Ovary (tissue), 3 donors: ENCODE measurements at regions not wholly inside any gene's neighbourhood (a gene's known extent, or its start where the extent isn't known, plus 50 kb on each side); places are given as distances from the start of the nearest gene placed in this dataset.

ENCODE experiments used
- EP300 ChIP-seq: sonication (generic); formaldehyde crosslinking; IDR thresholded peaks from one replicate; pipeline ENCODE4 v1.6.1; 2017; ENCODE audit warnings: antibody characterized with exemption
- POLR2A ChIP-seq: fragments of 450-650 bp; IDR thresholded peaks from one replicate; pipeline ENCODE4 v1.6.1; 2017; ENCODE audit warnings: antibody characterized with exemption, mild to moderate bottlenecking, moderate library complexity
- TF ChIP-seq, protein P1 (sequence below), 3 donors: fragments of 450-650 bp in 2 of 3; fragments of 200-600 bp in 1 of 3; IDR thresholded peaks; one replicate each; pipeline versions ENCODE4 v1.5.1 to v1.8.0; 2016 to 2022; ENCODE audit warnings: antibody characterized with exemption in 3 of 3, mild to moderate bottlenecking in 1 of 3
- donor health status: DM: no; HTN: no; CAD: no.

DNA sequence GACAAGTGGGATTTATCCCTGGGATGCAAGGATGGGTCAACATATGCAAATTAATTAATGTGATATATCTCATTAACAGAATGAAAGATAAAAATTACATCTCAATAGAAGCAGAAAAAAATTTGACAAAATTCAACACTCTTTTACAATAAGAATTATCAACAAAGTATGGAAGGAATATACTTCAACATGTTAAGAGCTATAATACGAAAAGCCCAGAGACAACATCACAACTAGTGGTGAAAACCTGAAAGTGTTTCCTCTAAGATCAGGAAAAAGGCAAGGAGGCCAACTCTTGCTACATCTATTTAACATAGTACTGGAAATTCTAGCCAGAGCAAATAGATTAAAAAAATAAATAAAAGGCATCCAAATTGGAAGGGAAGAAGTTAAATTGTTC lies 970.0 kb upstream of the POT1 start:
- TF ChIP-seq, protein P1, sequence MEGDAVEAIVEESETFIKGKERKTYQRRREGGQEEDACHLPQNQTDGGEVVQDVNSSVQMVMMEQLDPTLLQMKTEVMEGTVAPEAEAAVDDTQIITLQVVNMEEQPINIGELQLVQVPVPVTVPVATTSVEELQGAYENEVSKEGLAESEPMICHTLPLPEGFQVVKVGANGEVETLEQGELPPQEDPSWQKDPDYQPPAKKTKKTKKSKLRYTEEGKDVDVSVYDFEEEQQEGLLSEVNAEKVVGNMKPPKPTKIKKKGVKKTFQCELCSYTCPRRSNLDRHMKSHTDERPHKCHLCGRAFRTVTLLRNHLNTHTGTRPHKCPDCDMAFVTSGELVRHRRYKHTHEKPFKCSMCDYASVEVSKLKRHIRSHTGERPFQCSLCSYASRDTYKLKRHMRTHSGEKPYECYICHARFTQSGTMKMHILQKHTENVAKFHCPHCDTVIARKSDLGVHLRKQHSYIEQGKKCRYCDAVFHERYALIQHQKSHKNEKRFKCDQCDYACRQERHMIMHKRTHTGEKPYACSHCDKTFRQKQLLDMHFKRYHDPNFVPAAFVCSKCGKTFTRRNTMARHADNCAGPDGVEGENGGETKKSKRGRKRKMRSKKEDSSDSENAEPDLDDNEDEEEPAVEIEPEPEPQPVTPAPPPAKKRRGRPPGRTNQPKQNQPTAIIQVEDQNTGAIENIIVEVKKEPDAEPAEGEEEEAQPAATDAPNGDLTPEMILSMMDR (IDR thresholded peaks at IDR 0.05): no peak
- TF ChIP-seq POLR2A (no peak), EP300 (no peak)
